ENCODE measurements at regions not wholly inside any gene's neighbourhood (a gene's known extent, or its start where the extent isn't known, plus 50 kb on each side); places are given as distances from the start of the nearest gene placed in this dataset.

GRCh38 chr4:108292229-108292628 lies 123.5 kb upstream of the LEF1 start:
- Histone ChIP-seq H2BK120ac (ENCODE audit: low read depth, low read length) (no peak overlapping the region), H3K4me2 (ENCODE audit: low read length) (no peak overlapping the region), H2BK15ac (replicated peaks; ENCODE audit: low read depth) (no peak overlapping the region), H3K23ac (ENCODE audit: low read length) (no peak overlapping the region), H3K4ac (ENCODE audit: low read depth, low read length) (no peak overlapping the region), H3K4me3 (ENCODE audit: low read length) (no peak overlapping the region), H2AK5ac (ENCODE audit: low read length) (no peak overlapping the region), H3K18ac (ENCODE audit: low read length) (no peak overlapping the region), H4K5ac (ENCODE audit: low read length) (no peak overlapping the region), H3K36me3 (ENCODE audit: control insufficient read depth, insufficient read depth, low read length) (no peaks in the 10 kb centered on the region), H3K27ac (ENCODE audit: low read depth, low read length) (no peak overlapping the region), H4K8ac (ENCODE audit: low read depth, low read length) (no peak overlapping the region), H3K27me3 (ENCODE audit: insufficient read depth, low read length, poor library complexity) (no peaks in the 10 kb centered on the region), H3K56ac (ENCODE audit: low read length) (no peak overlapping the region), H2BK5ac (ENCODE audit: low read length) (no peak overlapping the region), H3K79me2 (ENCODE audit: control insufficient read depth, insufficient read depth, low read length) (no peaks in the 10 kb centered on the region), H3K79me1 (ENCODE audit: low read length) (no peaks in the 10 kb centered on the region), H3K9ac (ENCODE audit: low read length) (no peak overlapping the region), H3K4me1 (ENCODE audit: control insufficient read depth, low read depth, low read length) (no peaks in the 10 kb centered on the region)
- no peak for DNase-seq

- H2BK120ac ChIP-seq (ENCODE audit: low read depth, low read length): no peak overlapping the region
- no peaks in the 10 kb centered on the region for H3K4me1 ChIP-seq (ENCODE audit: control insufficient read depth, low read depth, low read length)
- no peaks in the 10 kb centered on the region for H3K27me3 ChIP-seq (ENCODE audit: insufficient read depth, low read length, poor library complexity)
- no peak overlapping the region for H3K4ac ChIP-seq (ENCODE audit: low read depth, low read length)
- no peak overlapping the region for H3K23ac ChIP-seq (ENCODE audit: low read length)
- no CpG with 5 or more reads among the region's 2 CpGs for WGBS (ENCODE audit: extremely low coverage, insufficient coverage, low lambda C conversion rate)
- H3K36me3 ChIP-seq (ENCODE audit: control insufficient read depth, insufficient read depth, low read length): no peaks in the 10 kb centered on the region
- H3K56ac ChIP-seq (ENCODE audit: low read length): no peak overlapping the region
- no peak overlapping the region for H3K27ac ChIP-seq (ENCODE audit: low read depth, low read length)
- H4K8ac ChIP-seq (ENCODE audit: low read depth, low read length): no peak overlapping the region
- H4K5ac ChIP-seq (ENCODE audit: low read length): no peak overlapping the region
- no peak overlapping the region for H3K4me3 ChIP-seq (ENCODE audit: low read length)
- no peak overlapping the region for H3K4me2 ChIP-seq (ENCODE audit: low read length)
- no peak overlapping the region for H2BK5ac ChIP-seq (ENCODE audit: low read length)
- no peak overlapping the region for H2BK15ac ChIP-seq (replicated peaks; ENCODE audit: low read depth)
- no peaks in the 10 kb centered on the region for H3K79me2 ChIP-seq (ENCODE audit: control insufficient read depth, insufficient read depth, low read length)
- no peak overlapping the region for H3K9ac ChIP-seq (ENCODE audit: low read length)
- DNase-seq: no peak
- H3K79me1 ChIP-seq (ENCODE audit: low read length): no peaks in the 10 kb centered on the region
- H2AK5ac ChIP-seq (ENCODE audit: low read length): no peak overlapping the region
- H3K18ac ChIP-seq (ENCODE audit: low read length): no peak overlapping the region
Observed at GRCh38 chr4:108291137-108291536, 122.4 kb upstream of the LEF1 start.

- H3K36me3 ChIP-seq (ENCODE audit: control insufficient read depth, insufficient read depth, low read length): no peaks in the 10 kb centered on the region
- no peak overlapping the region for H3K4me2 ChIP-seq (ENCODE audit: low read length)
- no peak overlapping the region for H2BK5ac ChIP-seq (ENCODE audit: low read length)
- no peak overlapping the region for H3K4ac ChIP-seq (ENCODE audit: low read depth, low read length)
- H4K8ac ChIP-seq (ENCODE audit: low read depth, low read length): no peak overlapping the region
- no peak for DNase-seq
- H3K18ac ChIP-seq (ENCODE audit: low read length): no peak overlapping the region
- no peaks in the 10 kb centered on the region for H3K4me1 ChIP-seq (ENCODE audit: control insufficient read depth, low read depth, low read length)
- H3K9ac ChIP-seq (ENCODE audit: low read length): no peak overlapping the region
- no peak overlapping the region for H2BK15ac ChIP-seq (replicated peaks; ENCODE audit: low read depth)
- H2AK5ac ChIP-seq (ENCODE audit: low read length): no peak overlapping the region
- H3K79me1 ChIP-seq (ENCODE audit: low read length): no peaks in the 10 kb centered on the region
- no peak overlapping the region for H3K56ac ChIP-seq (ENCODE audit: low read length)
- no peaks in the 10 kb centered on the region for H3K79me2 ChIP-seq (ENCODE audit: control insufficient read depth, insufficient read depth, low read length)
- H3K27me3 ChIP-seq (ENCODE audit: insufficient read depth, low read length, poor library complexity): no peaks in the 10 kb centered on the region
- H4K5ac ChIP-seq (ENCODE audit: low read length): no peak overlapping the region
- H3K27ac ChIP-seq (ENCODE audit: low read depth, low read length): no peak overlapping the region
- WGBS (ENCODE audit: extremely low coverage, insufficient coverage, low lambda C conversion rate): no CpG with 5 or more reads among the region's 1 CpG
- no peak overlapping the region for H3K23ac ChIP-seq (ENCODE audit: low read length)
- H3K4me3 ChIP-seq (ENCODE audit: low read length): no peak overlapping the region
- no peak overlapping the region for H2BK120ac ChIP-seq (ENCODE audit: low read depth, low read length)
Observed at GRCh38 chr4:108287834-108288413, 119.2 kb upstream of the LEF1 start.

- Histone ChIP-seq H4K5ac (ENCODE audit: low read length) (no peak overlapping the region), H3K9ac (ENCODE audit: low read length) (no peak overlapping the region), H3K36me3 (ENCODE audit: control insufficient read depth, insufficient read depth, low read length) (no peaks in the 10 kb centered on the region), H3K23ac (ENCODE audit: low read length) (no peak overlapping the region), H3K4me1 (ENCODE audit: control insufficient read depth, low read depth, low read length) (no peaks in the 10 kb centered on the region), H2BK5ac (ENCODE audit: low read length) (no peak overlapping the region), H2BK15ac (replicated peaks; ENCODE audit: low read depth) (no peak overlapping the region), H3K4me3 (ENCODE audit: low read length) (no peak overlapping the region), H3K4me2 (ENCODE audit: low read length) (no peak overlapping the region), H2AK5ac (ENCODE audit: low read length) (no peak overlapping the region), H4K8ac (ENCODE audit: low read depth, low read length) (no peak overlapping the region), H3K56ac (ENCODE audit: low read length) (no peak overlapping the region), H3K4ac (ENCODE audit: low read depth, low read length) (no peak overlapping the region), H3K18ac (ENCODE audit: low read length) (no peak overlapping the region), H3K79me2 (ENCODE audit: control insufficient read depth, insufficient read depth, low read length) (no peaks in the 10 kb centered on the region), H3K79me1 (ENCODE audit: low read length) (no peaks in the 10 kb centered on the region), H3K27ac (ENCODE audit: low read depth, low read length) (no peak overlapping the region), H3K27me3 (ENCODE audit: insufficient read depth, low read length, poor library complexity) (no peaks in the 10 kb centered on the region), H2BK120ac (ENCODE audit: low read depth, low read length) (no peak overlapping the region)
- no peak for DNase-seq
Observed at GRCh38 chr4:108280072-108280471, 111.3 kb upstream of the LEF1 start.

- DNase-seq: no peak
- no CpG with 5 or more reads among the region's 3 CpGs for WGBS (ENCODE audit: extremely low coverage, insufficient coverage, low lambda C conversion rate)
Observed at GRCh38 chr4:108276690-108277089, 108.0 kb upstream of the LEF1 start.

GRCh38 chr4:108272986-108273385 lies 104.3 kb upstream of the LEF1 start:
- H4K8ac ChIP-seq (ENCODE audit: low read depth, low read length): no peak overlapping the region
- no peaks in the 10 kb centered on the region for H3K27me3 ChIP-seq (ENCODE audit: insufficient read depth, low read length, poor library complexity)
- H3K4ac ChIP-seq (ENCODE audit: low read depth, low read length): no peak overlapping the region
- H3K79me2 ChIP-seq (ENCODE audit: control insufficient read depth, insufficient read depth, low read length): no peaks in the 10 kb centered on the region
- H2BK120ac ChIP-seq (ENCODE audit: low read depth, low read length): no peak overlapping the region
- no peaks in the 10 kb centered on the region for H3K36me3 ChIP-seq (ENCODE audit: control insufficient read depth, insufficient read depth, low read length)
- H2AK5ac ChIP-seq (ENCODE audit: low read length): no peak overlapping the region
- no peak overlapping the region for H3K27ac ChIP-seq (ENCODE audit: low read depth, low read length)
- H2BK15ac ChIP-seq (replicated peaks; ENCODE audit: low read depth): no peak overlapping the region
- H3K23ac ChIP-seq (ENCODE audit: low read length): no peak overlapping the region
- H2BK5ac ChIP-seq (ENCODE audit: low read length): no peak overlapping the region
- no peak overlapping the region for H3K9ac ChIP-seq (ENCODE audit: low read length)
- H3K4me2 ChIP-seq (ENCODE audit: low read length): no peak overlapping the region
- no peak overlapping the region for H3K18ac ChIP-seq (ENCODE audit: low read length)
- H3K4me3 ChIP-seq (ENCODE audit: low read length): no peak overlapping the region
- H3K56ac ChIP-seq (ENCODE audit: low read length): no peak overlapping the region
- DNase-seq: no peak
- H3K79me1 ChIP-seq (ENCODE audit: low read length): no peaks in the 10 kb centered on the region
- H3K4me1 ChIP-seq (ENCODE audit: control insufficient read depth, low read depth, low read length): no peaks in the 10 kb centered on the region
- no peak overlapping the region for H4K5ac ChIP-seq (ENCODE audit: low read length)

More at GRCh38 chr4:108276690-108277089, 108.0 kb upstream of the LEF1 start:
- Histone ChIP-seq H4K8ac (ENCODE audit: low read depth, low read length) (no peak overlapping the region), H2AK5ac (ENCODE audit: low read length) (no peak overlapping the region), H3K4me3 (ENCODE audit: low read length) (no peak overlapping the region), H2BK120ac (ENCODE audit: low read depth, low read length) (no peak overlapping the region), H3K4me2 (ENCODE audit: low read length) (no peak overlapping the region), H2BK5ac (ENCODE audit: low read length) (no peak overlapping the region), H3K27me3 (ENCODE audit: insufficient read depth, low read length, poor library complexity) (no peaks in the 10 kb centered on the region), H4K5ac (ENCODE audit: low read length) (no peak overlapping the region), H3K36me3 (ENCODE audit: control insufficient read depth, insufficient read depth, low read length) (no peaks in the 10 kb centered on the region), H3K56ac (ENCODE audit: low read length) (no peak overlapping the region), H3K79me2 (ENCODE audit: control insufficient read depth, insufficient read depth, low read length) (no peaks in the 10 kb centered on the region), H3K18ac (ENCODE audit: low read length) (no peak overlapping the region), H2BK15ac (replicated peaks; ENCODE audit: low read depth) (no peak overlapping the region), H3K27ac (ENCODE audit: low read depth, low read length) (no peak overlapping the region), H3K79me1 (ENCODE audit: low read length) (no peaks in the 10 kb centered on the region), H3K4me1 (ENCODE audit: control insufficient read depth, low read depth, low read length) (no peaks in the 10 kb centered on the region), H3K9ac (ENCODE audit: low read length) (no peak overlapping the region), H3K4ac (ENCODE audit: low read depth, low read length) (no peak overlapping the region), H3K23ac (ENCODE audit: low read length) (no peak overlapping the region)
